NCI-H446 treated with DMSO at 0.1 percent for 48 hours (cell line): ENCODE measurements at regions not wholly inside any gene's neighbourhood (a gene's known extent, or its start where the extent isn't known, plus 50 kb on each side); places are given as distances from the start of the nearest gene placed in this dataset.

Experiments used
- DNase-seq: peaks from one replicate; lab custom pipeline; 2025; lab: John Stamatoyannopoulos, UW

GRCh38 chr12:19572920-19573558 lies 133.7 kb downstream of the AEBP2 start:
- no peak for DNase-seq

GRCh38 chr12:19573866-19574265 lies 134.6 kb downstream of the AEBP2 start:
- no peak for DNase-seq

- DNase-seq, result no peak
Measured at GRCh38 chr12:19574601-19575000, 135.3 kb downstream of the AEBP2 start.

GRCh38 chr12:19575337-19576243 lies 136.3 kb downstream of the AEBP2 start:
- peak; percentile 55 for DNase-seq

GRCh38 chr12:19576506-19577280 lies 137.4 kb downstream of the AEBP2 start:
- no peak for DNase-seq

- DNase-seq, result no peak
Measured at GRCh38 chr12:19577281-19577530, 137.9 kb downstream of the AEBP2 start.

GRCh38 chr12:19584732-19585131 lies 145.4 kb downstream of the AEBP2 start:
- DNase-seq, result no peak

- DNase-seq, result no peak
Measured at GRCh38 chr12:19588951-19589350, 149.7 kb downstream of the AEBP2 start.

GRCh38 chr12:19591951-19592350 lies 152.7 kb downstream of the AEBP2 start:
- DNase-seq, result no peak

GRCh38 chr12:19596434-19597166 lies 157.3 kb downstream of the AEBP2 start:
- no peak for DNase-seq

- no peak for DNase-seq
Measured at GRCh38 chr12:19597167-19598026, 158.1 kb downstream of the AEBP2 start.

GRCh38 chr12:19605720-19606119 lies 166.4 kb downstream of the AEBP2 start:
- no peak for DNase-seq

GRCh38 chr12:19608039-19608438 lies 168.7 kb downstream of the AEBP2 start:
- no peak for DNase-seq

GRCh38 chr12:19613051-19613535 lies 173.8 kb downstream of the AEBP2 start:
- no peak for DNase-seq

GRCh38 chr12:19614601-19615383 lies 175.5 kb downstream of the AEBP2 start:
- no peak for DNase-seq

GRCh38 chr12:19615384-19615725 lies 176.1 kb downstream of the AEBP2 start:
- DNase-seq, result no peak

GRCh38 chr12:19616781-19617180 lies 177.5 kb downstream of the AEBP2 start:
- DNase-seq, result no peak

GRCh38 chr12:19620222-19620621 lies 180.9 kb downstream of the AEBP2 start:
- no peak for DNase-seq

GRCh38 chr12:19623751-19624399 lies 184.6 kb downstream of the AEBP2 start:
- no peak for DNase-seq

- DNase-seq, result no peak
Measured at GRCh38 chr12:19624491-19624890, 185.2 kb downstream of the AEBP2 start.
